DOHH2 (cell line): ENCODE measurements at regions not wholly inside any gene's neighbourhood (a gene's known extent, or its start where the extent isn't known, plus 50 kb on each side); places are given as distances from the start of the nearest gene placed in this dataset.

ENCODE experiments used
- H3F3A ChIP-seq: fragments of 200-600 bp; sonication (generic), shearing (Covaris generic); 2 replicates; pipeline ENCODE4 v1.6.0; 2016; ENCODE audit warnings: antibody characterized with exemption, mild to moderate bottlenecking; ENCODE audit not compliant: control insufficient read depth, insufficient read depth
- H3K27ac ChIP-seq: fragments of 200-600 bp; sonication (generic); 2 replicates; pipeline ENCODE4 v1.5.1; 2014; ENCODE audit warnings: low read depth, mild to moderate bottlenecking, low read length, moderate library complexity
- H3K27me3 ChIP-seq: fragments of 200-600 bp; sonication (generic); 2 replicates; pipeline ENCODE4 v1.6.1; 2014; ENCODE audit warnings: mild to moderate bottlenecking, low read length, mixed read lengths; ENCODE audit not compliant: control insufficient read depth
- H3K36me3 ChIP-seq: fragments of 200-600 bp; sonication (generic); 2 replicates; pipeline ENCODE4 v1.6.1; 2014; ENCODE audit warnings: mild to moderate bottlenecking, low read length, moderate library complexity, mixed read lengths; ENCODE audit not compliant: control insufficient read depth
- H3K4me1 ChIP-seq: fragments of 200-600 bp; sonication (generic); 2 replicates; pipeline ENCODE4 v1.6.1; 2014; ENCODE audit warnings: mild to moderate bottlenecking, low read length, mixed read lengths; ENCODE audit not compliant: control insufficient read depth
- H3K4me2 ChIP-seq: fragments of 200-600 bp; sonication (generic); 2 replicates; pipeline ENCODE4 v1.6.0; 2014; ENCODE audit warnings: mild to moderate bottlenecking, low read length, moderate library complexity
- H3K4me3 ChIP-seq: fragments of 200-600 bp; sonication (generic); 2 replicates; pipeline ENCODE4 v1.5.1; 2014; ENCODE audit warnings: mild to moderate bottlenecking, low read length, mixed read lengths
- H3K79me2 ChIP-seq: fragments of 200-600 bp; sonication (generic); 2 replicates; pipeline ENCODE4 v1.6.1; 2014; ENCODE audit warnings: mild to moderate bottlenecking, low read length, mixed read lengths; ENCODE audit not compliant: control insufficient read depth
- H3K9me2 ChIP-seq: fragments of 200-600 bp; sonication (generic); replicated peaks from 2 replicates; pipeline ENCODE4 v1.6.1; 2014; ENCODE audit warnings: mild to moderate bottlenecking, low read length, mixed read lengths; ENCODE audit not compliant: control insufficient read depth
- H3K9me3 ChIP-seq: fragments of 200-600 bp; sonication (generic); 2 replicates; pipeline ENCODE4 v1.6.1; 2014; ENCODE audit warnings: antibody characterized with exemption, low read length, mixed read lengths; ENCODE audit not compliant: control insufficient read depth, insufficient read depth
- H4K20me1 ChIP-seq: fragments of 200-600 bp; sonication (generic); 2 replicates; pipeline ENCODE4 v1.6.0; 2014; ENCODE audit warnings: low read depth, mild to moderate bottlenecking, antibody characterized with exemption, low read length, moderate library complexity; ENCODE audit not compliant: control insufficient read depth, insufficient read depth
- CTCF ChIP-seq: fragments of 200-600 bp; sonication (generic); IDR thresholded peaks from one replicate; pipeline ENCODE4 v1.5.1; 2014; ENCODE audit warnings: antibody characterized with exemption, mild to moderate bottlenecking, low read depth, low read length; ENCODE audit not compliant: poor library complexity, severe bottlenecking
- EZH2phosphoT487 ChIP-seq: fragments of 200-600 bp; sonication (generic); IDR thresholded peaks from 2 replicates; pipeline ENCODE4 v1.6.1; 2017; ENCODE audit warnings: borderline replicate concordance, mild to moderate bottlenecking, antibody characterized with exemption, low read length, moderate library complexity, mixed read lengths

DNA sequence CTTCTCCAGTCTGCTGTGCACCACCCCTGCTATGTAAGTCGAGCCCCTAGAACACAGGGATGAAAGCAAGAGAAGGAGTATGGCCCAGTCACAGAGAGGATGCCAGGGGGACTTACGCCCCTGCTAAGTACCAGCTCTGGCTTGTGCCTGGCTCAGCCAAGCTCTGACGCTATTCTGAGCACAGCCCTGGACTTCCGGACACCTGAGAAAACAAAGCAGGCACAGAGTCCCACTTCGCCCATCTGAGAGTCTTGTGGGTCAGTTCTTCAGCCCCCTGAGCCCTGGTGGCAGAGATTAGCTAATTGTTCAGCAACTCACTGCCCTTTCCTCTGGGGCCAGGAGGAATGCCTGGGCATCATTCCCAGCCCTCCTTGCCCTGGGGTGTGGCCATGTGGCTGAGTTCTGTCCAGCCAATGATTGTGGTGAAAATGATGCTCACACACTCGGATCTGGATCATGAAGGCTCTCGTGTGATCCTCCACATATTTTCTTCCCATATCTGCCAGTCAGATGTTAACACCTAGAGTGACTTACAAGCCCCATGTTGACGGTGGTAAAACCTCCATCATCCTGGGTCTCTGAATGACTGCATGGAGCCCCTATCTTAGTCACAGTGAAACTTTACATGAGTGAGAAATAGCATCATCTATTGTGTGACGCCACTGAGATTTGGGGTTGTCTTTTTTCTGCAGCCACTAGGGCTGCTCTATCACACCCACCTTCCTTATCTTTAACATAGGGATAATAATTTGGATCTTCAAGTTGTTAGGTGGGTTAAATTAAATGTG lies 105.7 kb downstream of the TPRA1 start:
- Histone ChIP-seq H3K27ac (no peak overlapping the region), H3F3A (no peaks in the 10 kb centered on the region), H3K9me3 (no peaks in the 10 kb centered on the region), H3K9me2 (no peaks in the 10 kb centered on the region), H3K79me2 (no peaks in the 10 kb centered on the region), H3K4me1 (no peaks in the 10 kb centered on the region), H3K4me2 (no peak overlapping the region), H3K27me3 (no peaks in the 10 kb centered on the region), H3K4me3 (no peak overlapping the region), H4K20me1 (no peaks in the 10 kb centered on the region), H3K36me3 (no peaks in the 10 kb centered on the region)
- TF ChIP-seq CTCF = no peak
- TF ChIP-seq EZH2phosphoT487 = no peak

GRCh38 chr3:127483902-127484591 lies 106.5 kb downstream of the TPRA1 start:
- Histone ChIP-seq H3K4me1 (no peaks in the 10 kb centered on the region), H3K27me3 (no peaks in the 10 kb centered on the region), H4K20me1 (no peaks in the 10 kb centered on the region), H3K79me2 (no peaks in the 10 kb centered on the region), H3K4me2 (no peak overlapping the region), H3K9me3 (no peaks in the 10 kb centered on the region), H3K9me2 (no peaks in the 10 kb centered on the region), H3K27ac (no peak overlapping the region), H3F3A (no peaks in the 10 kb centered on the region), H3K36me3 (no peaks in the 10 kb centered on the region), H3K4me3 (no peak overlapping the region)
- no peak for TF ChIP-seq EZH2phosphoT487
- TF ChIP-seq CTCF = no peak

- Histone ChIP-seq H3F3A (no peaks in the 10 kb centered on the region), H3K79me2 (no peaks in the 10 kb centered on the region), H3K27me3 (no peaks in the 10 kb centered on the region), H3K27ac (no peak overlapping the region), H4K20me1 (no peaks in the 10 kb centered on the region), H3K4me3 (no peak overlapping the region), H3K36me3 (no peaks in the 10 kb centered on the region), H3K9me3 (no peaks in the 10 kb centered on the region), H3K4me1 (no peaks in the 10 kb centered on the region), H3K9me2 (no peaks in the 10 kb centered on the region), H3K4me2 (no peak overlapping the region)
- no peak for TF ChIP-seq CTCF
- no peak for TF ChIP-seq EZH2phosphoT487
Observed at GRCh38 chr3:127483005-127483641, 107.4 kb downstream of the TPRA1 start.
